Skin epidermis (tissue), 12 donors: ENCODE measurements at regions not wholly inside any gene's neighbourhood (a gene's known extent, or its start where the extent isn't known, plus 50 kb on each side); places are given as distances from the start of the nearest gene placed in this dataset.

Experiments
- H3K27ac ChIP-seq, 21 experiments: fragments of 200-600 bp; sonication (generic) in 11 of 21; one replicate each; pipeline ENCODE4 v1.5.0; 2020; ENCODE audit warnings: mild to moderate bottlenecking in 3 of 21, inconsistent platforms in 2 of 21, moderate library complexity in 2 of 21
- H3K4me3 ChIP-seq, 7 experiments: fragments of 200-600 bp; sonication (generic) in 2 of 7; one replicate each; pipeline ENCODE4 v1.5.0; 2020; ENCODE audit warnings: inconsistent platforms in 2 of 7, mild to moderate bottlenecking in 2 of 7, moderate library complexity in 1 of 7

DNA sequence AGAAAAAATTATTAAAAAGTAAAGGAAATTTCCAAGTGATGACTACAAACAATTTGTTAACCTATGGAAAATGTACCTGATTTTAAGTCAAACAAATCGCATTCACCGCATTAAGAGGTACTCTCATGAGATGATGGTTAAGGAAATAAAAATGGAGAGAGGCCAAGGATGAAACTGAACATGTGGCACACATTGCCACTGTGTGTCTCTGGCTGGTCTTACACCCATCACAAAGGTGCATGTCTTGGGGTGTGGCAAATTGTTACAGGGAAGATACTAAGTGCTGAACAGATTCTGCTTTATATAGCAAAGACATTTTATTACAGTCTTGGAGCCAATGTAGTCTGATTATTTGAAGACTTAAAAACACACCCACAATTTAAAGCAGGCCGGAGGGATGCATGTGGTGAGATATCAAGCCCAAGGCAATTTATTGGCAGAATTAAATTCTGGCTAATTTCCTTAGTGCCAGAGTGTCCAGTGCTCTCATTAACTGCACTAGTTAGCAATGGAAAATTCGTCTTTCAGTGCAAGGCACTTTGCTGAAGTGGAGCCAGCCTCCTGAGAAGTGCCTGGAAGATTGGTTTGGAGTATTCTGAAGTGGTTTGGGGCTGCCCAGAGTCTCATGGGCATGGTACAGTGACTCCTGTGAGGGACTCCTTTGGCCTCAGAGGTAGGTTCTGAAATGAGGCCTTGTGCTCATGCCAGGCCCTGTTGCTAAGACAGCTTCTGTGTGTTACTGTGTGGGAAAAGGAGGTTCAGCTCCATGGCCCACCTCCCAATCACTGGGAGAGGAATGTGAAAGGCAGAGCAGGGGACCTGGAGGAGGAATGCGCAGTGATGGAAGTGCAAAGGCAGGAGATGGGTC, 166.9 kb downstream of the BRMS1L start:
- H3K27ac ChIP-seq, result no peak overlapping the region
- H3K4me3 ChIP-seq, result no peak overlapping the region

DNA sequence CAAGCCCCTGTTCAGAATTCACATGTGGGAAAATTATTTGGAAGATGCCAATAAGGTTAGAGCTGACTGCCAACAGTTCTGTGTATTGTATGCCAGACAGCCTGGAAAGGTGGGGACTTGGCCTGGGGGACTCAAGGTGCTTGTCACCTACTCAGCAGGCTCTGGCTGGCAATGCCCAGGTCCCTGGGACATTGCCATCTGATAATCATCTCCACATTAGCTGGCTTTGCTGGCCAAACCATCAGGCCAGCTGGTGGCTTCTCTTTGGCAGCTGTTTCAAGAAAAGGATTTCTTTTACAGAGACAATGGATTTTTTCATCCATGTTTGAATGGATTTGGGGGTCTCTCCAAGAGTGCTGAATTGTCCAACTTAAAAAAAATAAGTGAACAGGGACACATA, 165.2 kb downstream of the BRMS1L start:
- Histone ChIP-seq H3K27ac (no peak overlapping the region), H3K4me3 (no peak overlapping the region)

GRCh38 chr14:35989736-35990135, 163.6 kb downstream of the BRMS1L start:
- Histone ChIP-seq H3K4me3 (no peak overlapping the region), H3K27ac (no peak overlapping the region)

- no peak overlapping the region for H3K4me3 ChIP-seq
- H3K27ac ChIP-seq, result no peak overlapping the region
Measured at GRCh38 chr14:35988972-35989690, 163.0 kb downstream of the BRMS1L start.

- no peak overlapping the region for H3K4me3 ChIP-seq
- no peak overlapping the region for H3K27ac ChIP-seq
Measured at GRCh38 chr14:35988550-35988949, 162.4 kb downstream of the BRMS1L start.

DNA sequence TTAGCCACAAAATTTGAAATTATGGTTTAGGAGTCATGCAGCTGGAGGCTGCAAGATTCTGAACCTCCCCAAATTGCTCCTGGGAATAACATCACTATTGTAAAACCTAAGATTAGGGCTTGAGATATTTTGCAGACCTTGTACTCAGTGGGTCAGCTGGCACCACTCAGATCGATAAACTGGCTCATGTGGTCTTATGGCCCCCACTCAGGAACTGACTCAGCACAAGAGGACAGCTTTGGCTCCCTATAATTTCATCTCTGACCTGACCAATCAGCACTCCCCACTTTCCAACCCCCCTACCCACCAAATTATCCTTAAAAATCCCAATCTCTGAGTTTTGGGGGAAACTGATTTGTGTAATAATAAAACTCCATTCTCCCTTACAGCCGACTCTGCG, 161.6 kb downstream of the BRMS1L start:
- no peak overlapping the region for H3K27ac ChIP-seq
- H3K4me3 ChIP-seq, result no peak overlapping the region

DNA sequence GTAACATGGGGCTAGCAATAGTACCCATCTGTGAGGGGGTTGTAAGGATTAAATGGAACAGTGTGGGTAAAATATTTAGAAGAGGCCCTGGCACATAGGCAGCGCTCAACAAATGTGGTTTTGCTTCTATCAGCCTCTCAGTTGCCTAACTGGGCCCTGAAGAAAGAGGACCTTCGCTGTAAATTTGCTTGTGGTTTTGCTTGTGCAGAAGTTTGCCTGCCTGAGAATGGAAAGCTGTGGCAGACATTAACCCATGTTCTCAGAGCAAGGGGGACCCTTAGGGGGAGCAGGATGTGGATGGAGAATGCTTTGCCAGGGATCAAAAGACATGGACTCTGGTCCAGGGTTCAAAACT, 160.1 kb downstream of the BRMS1L start:
- peak overlapping the region in 1 of 21 experiments; percentile 26 for H3K27ac ChIP-seq
- no peak overlapping the region for H3K4me3 ChIP-seq

- no peak overlapping the region for H3K4me3 ChIP-seq
- H3K27ac ChIP-seq, result peak overlapping the region in 1 of 21 experiments; percentile 26
Measured at GRCh38 chr14:35985474-35986218, 159.5 kb downstream of the BRMS1L start.

- Histone ChIP-seq H3K4me3 (no peak overlapping the region), H3K27ac (no peak overlapping the region)
Measured at GRCh38 chr14:35979531-35979930, 153.4 kb downstream of the BRMS1L start.

DNA sequence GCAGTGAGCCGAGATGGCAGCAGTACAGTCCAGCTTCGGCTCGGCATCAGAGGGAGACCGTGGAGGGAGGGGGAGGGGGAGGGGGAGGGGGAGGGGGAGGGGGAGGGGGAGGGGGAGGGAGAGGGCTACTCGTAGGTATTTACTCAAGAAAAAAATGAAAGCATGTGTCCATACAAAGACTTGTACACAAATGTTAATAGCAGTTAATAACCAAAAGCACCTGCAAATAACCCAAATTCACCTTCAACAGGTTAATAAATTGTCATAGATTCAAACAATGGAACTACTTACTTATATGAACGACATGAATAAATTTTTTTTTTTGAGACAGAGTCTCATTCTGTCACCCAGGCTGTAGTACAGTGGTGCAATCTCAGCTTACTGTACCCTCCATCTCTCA, 152.4 kb downstream of the BRMS1L start:
- Histone ChIP-seq H3K27ac (no peak overlapping the region), H3K4me3 (no peak overlapping the region)

DNA sequence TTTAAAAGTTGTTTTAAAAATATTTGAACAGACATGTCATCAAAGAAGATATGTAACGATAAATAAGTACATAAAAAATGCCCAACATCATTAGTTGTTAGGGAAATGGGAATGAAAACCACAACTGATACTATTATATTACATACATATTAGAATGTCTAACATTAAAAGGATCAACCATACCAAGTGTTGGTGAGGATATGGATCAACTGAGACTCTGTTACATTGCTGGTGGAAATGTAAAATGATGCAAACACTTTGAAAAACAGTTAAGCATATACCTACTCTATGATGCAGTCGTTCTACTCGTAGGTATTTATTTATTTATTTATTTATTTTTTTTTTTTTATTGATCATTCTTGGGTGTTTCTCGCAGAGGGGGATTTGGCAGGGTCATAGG, 149.7 kb downstream of the BRMS1L start:
- no peak overlapping the region for H3K27ac ChIP-seq
- H3K4me3 ChIP-seq, result no peak overlapping the region

GRCh38 chr14:35973770-35974169, 147.6 kb downstream of the BRMS1L start:
- Histone ChIP-seq H3K27ac (no peak overlapping the region), H3K4me3 (no peak overlapping the region)

GRCh38 chr14:35971965-35972630, 146.0 kb downstream of the BRMS1L start:
- H3K4me3 ChIP-seq, result no peak overlapping the region
- H3K27ac ChIP-seq, result no peak overlapping the region

DNA sequence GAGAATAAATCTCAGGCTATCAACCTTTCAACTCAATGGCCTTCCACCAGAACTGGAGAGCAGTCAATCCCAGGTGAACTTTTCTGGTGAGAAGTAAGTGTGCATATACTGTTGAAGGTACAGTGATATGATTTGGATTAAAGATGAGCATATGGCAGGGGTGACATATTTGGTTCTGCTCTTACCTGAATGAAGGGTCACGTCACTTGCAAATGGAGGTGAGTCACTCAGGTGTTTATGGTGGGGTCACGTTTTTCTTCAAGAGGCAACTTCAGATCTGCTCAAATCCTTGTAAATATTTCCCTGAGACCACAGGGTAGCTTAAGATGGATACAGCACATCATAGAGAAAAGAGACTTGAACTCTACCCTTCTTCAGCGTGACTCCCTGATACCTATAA, 143.2 kb downstream of the BRMS1L start:
- Histone ChIP-seq H3K4me3 (no peak overlapping the region), H3K27ac (no peak overlapping the region)

DNA sequence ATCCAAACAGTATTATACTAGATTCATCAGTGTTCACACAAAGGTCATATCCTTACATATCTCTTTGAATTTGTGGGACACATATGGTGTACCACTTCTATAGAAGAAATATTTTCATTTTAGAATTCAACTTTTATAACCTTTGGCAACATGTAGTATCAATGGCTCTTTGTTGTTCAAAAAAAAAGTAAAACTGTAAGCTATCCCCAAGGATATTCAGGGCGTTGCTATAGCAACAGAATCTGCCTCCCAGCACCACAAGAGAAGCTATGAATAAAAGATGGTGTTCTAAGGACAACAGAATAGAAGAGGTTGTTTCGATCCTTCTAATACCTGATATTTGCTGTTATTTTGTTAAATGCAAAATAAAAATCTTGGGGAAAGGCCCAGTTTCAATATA, 139.3 kb downstream of the BRMS1L start:
- Histone ChIP-seq H3K4me3 (no peak overlapping the region), H3K27ac (no peak overlapping the region)

DNA sequence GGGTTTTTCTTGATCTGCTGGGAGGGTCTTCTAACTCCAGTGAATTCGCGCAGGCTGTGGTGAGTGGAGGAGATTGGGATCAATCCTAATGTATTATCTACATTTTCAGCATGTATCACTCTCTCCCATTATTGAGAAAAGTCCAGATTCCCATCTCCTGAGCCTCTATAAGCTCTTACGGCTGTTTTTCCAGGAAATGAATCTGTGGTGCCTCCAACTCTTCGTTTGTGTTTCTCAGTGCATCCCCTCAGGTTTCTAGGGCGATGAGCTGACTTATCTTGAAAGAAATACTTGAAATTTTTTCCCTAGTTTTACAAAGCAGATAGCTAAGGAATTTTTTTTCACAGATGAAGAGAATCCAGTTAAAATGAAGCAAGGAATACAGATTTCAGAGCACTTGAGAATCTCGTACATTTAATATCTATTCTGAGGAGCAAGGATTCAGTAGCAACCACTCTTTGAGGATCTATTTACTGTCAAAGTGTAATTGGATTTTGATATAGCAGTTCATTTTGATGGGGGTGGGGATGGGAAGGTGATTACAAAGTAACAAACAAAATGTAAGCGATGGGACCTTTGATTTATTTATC, 138.7 kb downstream of the BRMS1L start:
- H3K4me3 ChIP-seq, result no peak overlapping the region

DNA sequence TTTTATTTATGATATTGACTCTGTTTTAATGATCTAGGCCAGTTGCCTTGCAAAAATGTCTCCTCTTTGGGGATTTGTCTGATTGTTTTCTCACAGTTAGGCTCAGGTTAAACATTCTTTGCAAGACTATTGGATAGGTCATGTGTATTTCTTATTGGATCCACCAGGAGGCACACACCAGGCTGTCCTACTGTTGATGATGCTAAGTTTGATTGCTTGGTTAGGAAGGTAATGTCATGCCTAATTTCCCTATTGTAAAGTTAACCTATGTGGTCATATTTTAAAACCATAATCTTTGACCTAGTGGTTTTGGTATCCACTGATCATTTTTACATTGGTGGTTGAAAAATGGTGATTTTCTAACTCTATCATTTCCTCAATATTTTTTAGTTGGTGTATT, 137.1 kb downstream of the BRMS1L start:
- H3K27ac ChIP-seq, result no peak overlapping the region
- no peak overlapping the region for H3K4me3 ChIP-seq

More for the DNA sequence above, 138.7 kb downstream of the BRMS1L start:
- no peak overlapping the region for H3K27ac ChIP-seq

DNA sequence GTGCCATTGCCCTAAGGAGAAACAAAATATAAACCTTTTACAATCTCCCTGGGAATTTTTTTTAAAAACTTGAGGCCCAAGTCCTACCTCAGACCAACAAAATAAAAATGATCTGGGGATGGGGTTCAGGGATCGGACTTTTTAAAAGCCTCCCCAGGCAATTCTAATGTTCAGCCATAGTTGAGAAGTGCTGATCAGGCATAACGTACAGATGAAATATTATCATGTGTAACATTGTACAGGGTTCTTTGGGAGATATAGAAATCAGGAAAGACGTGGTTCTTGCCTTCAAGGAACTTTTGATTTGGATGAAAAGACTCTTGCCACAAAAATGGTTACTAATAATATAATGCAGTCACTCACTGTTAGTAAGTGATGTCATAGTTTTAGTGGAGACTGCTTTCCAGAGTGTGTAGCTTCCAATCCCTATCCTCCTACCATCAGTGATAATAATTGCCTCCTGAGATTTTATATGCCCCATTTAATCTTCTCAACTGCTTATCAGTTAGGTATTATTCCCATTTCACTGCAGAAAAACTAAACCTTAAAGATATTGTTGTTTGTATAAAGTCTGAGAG, 135.6 kb downstream of the BRMS1L start:
- Histone ChIP-seq H3K27ac (no peak overlapping the region), H3K4me3 (no peak overlapping the region)

GRCh38 chr14:35959835-35960234, 133.7 kb downstream of the BRMS1L start:
- H3K27ac ChIP-seq, result no peak overlapping the region
- H3K4me3 ChIP-seq, result no peak overlapping the region
